Loucy (cell line): ENCODE measurements at regions not wholly inside any gene's neighbourhood (a gene's known extent, or its start where the extent isn't known, plus 50 kb on each side); places are given as distances from the start of the nearest gene placed in this dataset.
A peak's percentile ranks its signal among the peaks of the same experiment; 100 is the strongest.

ENCODE experiments used
- H2AFZ ChIP-seq: fragments of 200-600 bp; sonication (generic); 2 replicates; pipeline ENCODE4 v1.6.0; 2016; ENCODE audit warnings: antibody characterized with exemption, mild to moderate bottlenecking, low read length, moderate library complexity
- H3F3A ChIP-seq: fragments of 200-600 bp; 2 replicates; pipeline ENCODE4 v1.6.0; 2016; ENCODE audit warnings: antibody characterized with exemption, low read depth, mild to moderate bottlenecking
- H3K27me3 ChIP-seq: fragments of 200-600 bp; sonication (generic); 2 replicates; pipeline ENCODE4 v1.6.1; 2014; ENCODE audit warnings: low read length, mild to moderate bottlenecking; ENCODE audit not compliant: insufficient read depth, poor library complexity, severe bottlenecking
- H3K36me3 ChIP-seq: fragments of 200-600 bp; sonication (generic); 2 replicates; pipeline ENCODE4 v1.6.1; 2016; ENCODE audit warnings: low read length; ENCODE audit not compliant: insufficient read depth
- H3K4me1 ChIP-seq: fragments of 200-600 bp; sonication (generic); 2 replicates; pipeline ENCODE4 v1.5.1; 2014; ENCODE audit warnings: low read length, mild to moderate bottlenecking; ENCODE audit not compliant: insufficient read depth, poor library complexity, severe bottlenecking
- H3K4me2 ChIP-seq: fragments of 200-600 bp; sonication (generic); 2 replicates; pipeline ENCODE4 v1.6.0; 2014; ENCODE audit warnings: antibody characterized with exemption, low read length, low read depth, mild to moderate bottlenecking; ENCODE audit not compliant: poor library complexity, severe bottlenecking
- H3K4me3 ChIP-seq: fragments of 200-600 bp; sonication (generic); 2 replicates; pipeline ENCODE4 v1.5.1; 2014; ENCODE audit warnings: low read length, mild to moderate bottlenecking, mixed read lengths; ENCODE audit not compliant: poor library complexity, severe bottlenecking
- H3K79me2 ChIP-seq: fragments of 200-600 bp; sonication (generic); 2 replicates; pipeline ENCODE4 v1.6.1; 2014; ENCODE audit warnings: low read length; ENCODE audit not compliant: insufficient read depth
- H3K9ac ChIP-seq: fragments of 200-600 bp; sonication (generic); 2 replicates; pipeline ENCODE4 v1.6.0; 2014; ENCODE audit warnings: mild to moderate bottlenecking, low read depth, low read length, moderate library complexity; ENCODE audit not compliant: poor library complexity, severe bottlenecking
- H3K9me2 ChIP-seq: fragments of 200-600 bp; sonication (generic); replicated peaks from 2 replicates; pipeline ENCODE4 v1.6.1; 2016; ENCODE audit warnings: low read depth, low read length, mixed read lengths
- H3K9me3 ChIP-seq: fragments of 200-600 bp; sonication (generic); 2 replicates; pipeline ENCODE4 v1.6.1; 2014; ENCODE audit warnings: mild to moderate bottlenecking, antibody characterized with exemption, low read length, low read depth; ENCODE audit not compliant: insufficient read depth
- H4K20me1 ChIP-seq: fragments of 200-600 bp; sonication (generic); 2 replicates; pipeline ENCODE4 v1.6.0; 2014; ENCODE audit warnings: antibody characterized with exemption, low read length, mild to moderate bottlenecking; ENCODE audit not compliant: insufficient read depth, poor library complexity, severe bottlenecking
- EZH2phosphoT487 ChIP-seq: fragments of 200-600 bp; IDR thresholded peaks from 2 replicates; pipeline ENCODE4 v1.6.1; 2018; ENCODE audit warnings: antibody characterized with exemption, mild to moderate bottlenecking, moderate library complexity, borderline replicate concordance
- TF ChIP-seq, protein P1 (sequence below): fragments of 200-600 bp; sonication (generic); conservative IDR thresholded peaks from 2 replicates; pipeline ENCODE4 v1.5.1; 2014; ENCODE audit warnings: mild to moderate bottlenecking, antibody characterized with exemption, low read length

DNA sequence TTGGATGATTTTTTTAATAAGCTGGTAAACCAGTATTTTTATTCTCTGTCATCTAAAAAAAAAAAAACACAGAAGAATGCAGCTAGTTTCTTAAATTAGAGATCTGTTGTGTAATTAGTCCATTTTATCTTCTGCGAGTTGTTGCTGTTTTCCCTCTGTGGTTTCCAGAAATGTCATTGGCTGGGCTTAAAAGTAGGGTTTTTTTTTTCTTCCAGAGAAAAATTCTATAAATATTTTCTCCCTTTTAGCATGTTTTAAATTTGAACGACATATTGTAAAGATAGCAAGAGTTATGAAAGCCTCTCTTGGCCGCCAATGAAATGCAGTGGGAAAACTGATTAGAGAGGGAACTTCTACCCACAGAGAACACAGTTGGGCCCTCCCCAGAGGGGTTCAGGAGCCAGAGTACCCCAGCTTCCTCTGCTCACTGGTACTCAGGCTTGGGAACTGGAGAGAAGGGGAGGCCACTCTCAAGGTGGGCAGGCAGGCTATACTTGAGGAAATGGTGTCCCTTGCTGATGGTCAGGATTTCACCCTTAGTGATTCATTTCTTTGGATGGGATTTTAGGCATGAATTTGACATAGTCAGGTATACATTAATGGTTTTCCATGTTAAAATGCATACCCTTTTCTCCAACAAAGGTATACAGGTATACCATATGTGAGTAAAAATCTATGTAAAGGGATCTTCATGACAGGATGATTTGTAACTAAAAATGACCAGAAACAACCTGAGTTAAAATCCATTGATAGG, 166.1 kb downstream of the BCOR start:
- H2AFZ ChIP-seq = no peak overlapping the region
- peaks cover 8% of the 10 kb centered on the region for H3K4me1 ChIP-seq
- no peak overlapping the region for H3K4me3 ChIP-seq
- H3K27me3 ChIP-seq = no peaks in the 10 kb centered on the region
- H3K9ac ChIP-seq = no peak overlapping the region
- H3K4me2 ChIP-seq = no peak overlapping the region
- no peaks in the 10 kb centered on the region for H4K20me1 ChIP-seq
- no peaks in the 10 kb centered on the region for H3K9me2 ChIP-seq
- TF ChIP-seq, protein P1, sequence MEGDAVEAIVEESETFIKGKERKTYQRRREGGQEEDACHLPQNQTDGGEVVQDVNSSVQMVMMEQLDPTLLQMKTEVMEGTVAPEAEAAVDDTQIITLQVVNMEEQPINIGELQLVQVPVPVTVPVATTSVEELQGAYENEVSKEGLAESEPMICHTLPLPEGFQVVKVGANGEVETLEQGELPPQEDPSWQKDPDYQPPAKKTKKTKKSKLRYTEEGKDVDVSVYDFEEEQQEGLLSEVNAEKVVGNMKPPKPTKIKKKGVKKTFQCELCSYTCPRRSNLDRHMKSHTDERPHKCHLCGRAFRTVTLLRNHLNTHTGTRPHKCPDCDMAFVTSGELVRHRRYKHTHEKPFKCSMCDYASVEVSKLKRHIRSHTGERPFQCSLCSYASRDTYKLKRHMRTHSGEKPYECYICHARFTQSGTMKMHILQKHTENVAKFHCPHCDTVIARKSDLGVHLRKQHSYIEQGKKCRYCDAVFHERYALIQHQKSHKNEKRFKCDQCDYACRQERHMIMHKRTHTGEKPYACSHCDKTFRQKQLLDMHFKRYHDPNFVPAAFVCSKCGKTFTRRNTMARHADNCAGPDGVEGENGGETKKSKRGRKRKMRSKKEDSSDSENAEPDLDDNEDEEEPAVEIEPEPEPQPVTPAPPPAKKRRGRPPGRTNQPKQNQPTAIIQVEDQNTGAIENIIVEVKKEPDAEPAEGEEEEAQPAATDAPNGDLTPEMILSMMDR = no peak
- 0 out of 2 replicates have a peak, but pooled peaks cover 5% of the 10 kb centered on the region for H3K79me2 ChIP-seq
- H3K36me3 ChIP-seq = no peaks in the 10 kb centered on the region
- H3K9me3 ChIP-seq = no peaks in the 10 kb centered on the region
- H3F3A ChIP-seq = no peaks in the 10 kb centered on the region

DNA sequence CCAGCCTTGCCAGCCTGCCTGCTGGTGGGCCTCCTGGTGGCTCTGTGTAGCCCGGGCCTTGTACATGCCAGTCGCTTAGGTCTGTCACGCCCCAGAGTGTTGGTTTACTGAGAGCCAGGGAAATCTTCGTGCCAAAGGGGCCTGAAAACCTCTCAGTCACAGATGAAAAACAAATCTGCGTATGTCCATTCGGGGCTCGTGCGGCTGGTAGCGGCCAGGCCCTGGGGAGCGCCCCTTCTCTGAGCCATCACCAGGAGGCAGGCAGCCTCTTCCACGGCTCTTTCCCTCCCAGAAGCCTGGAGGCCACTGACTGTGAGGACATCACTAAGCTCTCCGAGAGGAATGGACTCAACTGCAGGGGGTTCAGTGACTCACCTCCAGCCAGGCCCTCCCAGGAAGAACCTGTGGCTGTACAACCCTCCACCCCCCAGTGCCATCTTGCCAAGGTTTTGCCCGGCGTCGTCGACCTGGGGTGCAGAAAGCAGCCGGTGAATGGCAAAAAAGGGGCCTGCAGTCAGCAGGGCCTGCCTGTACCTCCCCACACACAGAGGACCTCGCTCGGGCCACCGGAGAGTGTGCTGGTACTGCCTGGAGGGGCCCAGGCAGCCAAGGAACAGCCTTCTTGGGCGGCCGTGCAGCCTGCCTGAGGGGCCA, 162.2 kb downstream of the BCOR start:
- H3K9me3 ChIP-seq = no peaks in the 10 kb centered on the region
- H3F3A ChIP-seq = no peaks in the 10 kb centered on the region
- peak overlapping the region; percentile 95 for H3K4me2 ChIP-seq
- peaks cover 21% of the 10 kb centered on the region for H3K79me2 ChIP-seq
- no peaks in the 10 kb centered on the region for H4K20me1 ChIP-seq
- TF ChIP-seq EZH2phosphoT487 = no peak
- TF ChIP-seq, protein P1 = no peak
- H3K4me1 ChIP-seq = peaks cover 12% of the 10 kb centered on the region
- H3K9ac ChIP-seq = peak overlapping the region; percentile 99
- H2AFZ ChIP-seq = no peak overlapping the region
- no peaks in the 10 kb centered on the region for H3K9me2 ChIP-seq
- no peaks in the 10 kb centered on the region for H3K36me3 ChIP-seq
- H3K4me3 ChIP-seq = no peak overlapping the region
- H3K27me3 ChIP-seq = no peaks in the 10 kb centered on the region

DNA sequence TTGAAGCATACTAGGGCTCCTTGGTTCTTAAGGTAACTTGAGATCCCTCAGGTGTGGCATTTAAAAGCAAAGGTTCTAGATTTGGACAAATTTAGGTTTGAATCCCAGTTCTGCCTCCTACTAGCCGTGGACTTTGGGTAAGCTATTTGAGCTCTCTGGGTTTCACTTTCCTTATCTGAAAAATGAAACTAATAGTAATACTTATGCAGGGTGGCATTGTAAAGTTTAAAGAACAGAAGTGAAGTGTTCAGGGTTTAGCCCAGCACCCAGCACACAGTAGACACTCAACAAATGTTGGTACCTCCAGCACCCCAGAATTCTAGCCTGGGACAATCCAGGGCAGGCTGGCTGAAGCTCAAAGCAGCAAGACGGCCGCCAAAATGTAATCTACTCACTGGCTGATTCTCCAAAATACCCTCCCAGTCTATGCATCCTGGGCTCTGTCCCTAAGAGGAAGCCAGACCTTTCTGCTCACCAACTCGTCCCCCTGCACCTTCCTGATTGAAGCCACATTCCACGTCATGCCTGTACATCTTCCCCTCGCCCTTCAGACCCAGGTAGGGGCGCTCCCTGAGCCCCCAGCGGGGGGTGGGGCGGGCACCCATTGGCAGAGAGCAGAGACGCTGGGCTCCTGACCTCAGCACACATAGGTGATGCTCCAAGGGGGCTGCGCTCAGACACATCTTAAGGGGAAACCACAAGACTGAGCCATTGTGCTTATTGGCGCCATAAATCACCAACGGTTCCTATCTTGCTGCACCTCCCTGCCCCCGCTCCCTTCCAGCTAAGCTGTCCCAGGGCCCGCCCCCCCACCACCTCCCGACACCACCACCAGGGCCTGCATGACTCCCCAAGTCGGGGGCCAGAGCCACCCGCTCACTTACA, 160.6 kb downstream of the BCOR start:
- Histone ChIP-seq H3K4me2 (peak overlapping the region; percentile 95), H4K20me1 (no peaks in the 10 kb centered on the region), H3F3A (no peaks in the 10 kb centered on the region), H3K79me2 (peaks cover 21% of the 10 kb centered on the region), H3K9ac (peak overlapping the region; percentile 99), H3K4me3 (peak overlapping the region; percentile 90), H2AFZ (no peak overlapping the region), H3K36me3 (no peaks in the 10 kb centered on the region), H3K4me1 (peaks cover 12% of the 10 kb centered on the region), H3K27me3 (no peaks in the 10 kb centered on the region), H3K9me3 (no peaks in the 10 kb centered on the region), H3K9me2 (no peaks in the 10 kb centered on the region)
- TF ChIP-seq EZH2phosphoT487 = no peak
- TF ChIP-seq, protein P1 = no peak
